Fibroblast of gingiva (primary cell): ENCODE measurements at regions not wholly inside any gene's neighbourhood (a gene's known extent, or its start where the extent isn't known, plus 50 kb on each side); places are given as distances from the start of the nearest gene placed in this dataset.
A peak's percentile ranks its signal among the peaks of the same experiment; 100 is the strongest.
"Not testable (repeated sequence)": the region's sequence is repeated elsewhere in the genome, so short reads cannot be mapped to it uniquely, and the experiment has no call there.

ENCODE experiments used
- DNase-seq: peaks from one replicate; pipeline ENCODE4 v3.0.0-alpha.2; 2011; ENCODE audit warnings: low read depth

- DNase-seq = no peak
These were observed 132.6 kb downstream of the CUL2 start for GRCh38 chr10:34957531-34957930.

GRCh38 chr10:34956756-34957155 lies 133.4 kb downstream of the CUL2 start:
- no peak for DNase-seq

GRCh38 chr10:34955391-34955790 lies 134.8 kb downstream of the CUL2 start:
- DNase-seq = peak; percentile 14

GRCh38 chr10:34954142-34954541 lies 136.0 kb downstream of the CUL2 start:
- no peak for DNase-seq

GRCh38 chr10:34951263-34951887 lies 136.3 kb upstream of the PARD3 start:
- DNase-seq = peak; percentile 21

GRCh38 chr10:34945951-34946522 lies 130.9 kb upstream of the PARD3 start:
- DNase-seq = not testable (repeated sequence)

GRCh38 chr10:34941471-34942357 lies 126.6 kb upstream of the PARD3 start:
- DNase-seq = no peak

- DNase-seq = no peak
These were observed 125.3 kb upstream of the PARD3 start for GRCh38 chr10:34940436-34940835.

GRCh38 chr10:34938399-34938670 lies 123.2 kb upstream of the PARD3 start:
- DNase-seq = peak; percentile 14

GRCh38 chr10:34937643-34938398 lies 122.7 kb upstream of the PARD3 start:
- not testable (repeated sequence) for DNase-seq

- DNase-seq = no peak
These were observed 121.0 kb upstream of the PARD3 start for GRCh38 chr10:34936061-34936460.

GRCh38 chr10:34933676-34934075 lies 118.6 kb upstream of the PARD3 start:
- DNase-seq = peak; percentile 23

- DNase-seq = no peak
These were observed 117.1 kb upstream of the PARD3 start for GRCh38 chr10:34932235-34932634.

- DNase-seq = no peak
These were observed 116.1 kb upstream of the PARD3 start for GRCh38 chr10:34931216-34931615.

- no peak for DNase-seq
These were observed 107.0 kb upstream of the PARD3 start for GRCh38 chr10:34922138-34922537.

GRCh38 chr10:34920578-34920977 lies 105.5 kb upstream of the PARD3 start:
- no peak for DNase-seq

GRCh38 chr10:34918776-34919315 lies 103.8 kb upstream of the PARD3 start:
- DNase-seq = no peak

GRCh38 chr10:34918060-34918775 lies 103.1 kb upstream of the PARD3 start:
- no peak for DNase-seq

GRCh38 chr10:34916314-34916713 lies 101.2 kb upstream of the PARD3 start:
- peak; percentile 64 for DNase-seq

GRCh38 chr10:34912771-34913170 lies 97.7 kb upstream of the PARD3 start:
- no peak for DNase-seq

- no peak for DNase-seq
These were observed 96.6 kb upstream of the PARD3 start for GRCh38 chr10:34911661-34912205.
